ENCODE measurements at regions not wholly inside any gene's neighbourhood (a gene's known extent, or its start where the extent isn't known, plus 50 kb on each side); places are given as distances from the start of the nearest gene placed in this dataset.

GRCh38 chr13:22412452-22412851 is 741.6 kb downstream of the FGF9 start:
- TF ChIP-seq, protein P1, sequence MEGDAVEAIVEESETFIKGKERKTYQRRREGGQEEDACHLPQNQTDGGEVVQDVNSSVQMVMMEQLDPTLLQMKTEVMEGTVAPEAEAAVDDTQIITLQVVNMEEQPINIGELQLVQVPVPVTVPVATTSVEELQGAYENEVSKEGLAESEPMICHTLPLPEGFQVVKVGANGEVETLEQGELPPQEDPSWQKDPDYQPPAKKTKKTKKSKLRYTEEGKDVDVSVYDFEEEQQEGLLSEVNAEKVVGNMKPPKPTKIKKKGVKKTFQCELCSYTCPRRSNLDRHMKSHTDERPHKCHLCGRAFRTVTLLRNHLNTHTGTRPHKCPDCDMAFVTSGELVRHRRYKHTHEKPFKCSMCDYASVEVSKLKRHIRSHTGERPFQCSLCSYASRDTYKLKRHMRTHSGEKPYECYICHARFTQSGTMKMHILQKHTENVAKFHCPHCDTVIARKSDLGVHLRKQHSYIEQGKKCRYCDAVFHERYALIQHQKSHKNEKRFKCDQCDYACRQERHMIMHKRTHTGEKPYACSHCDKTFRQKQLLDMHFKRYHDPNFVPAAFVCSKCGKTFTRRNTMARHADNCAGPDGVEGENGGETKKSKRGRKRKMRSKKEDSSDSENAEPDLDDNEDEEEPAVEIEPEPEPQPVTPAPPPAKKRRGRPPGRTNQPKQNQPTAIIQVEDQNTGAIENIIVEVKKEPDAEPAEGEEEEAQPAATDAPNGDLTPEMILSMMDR (conservative IDR thresholded peaks at IDR 0.05 in 1 of 2, IDR thresholded peaks at IDR 0.05 in 1 of 2; ENCODE audit: extremely low read depth in 1 of 2, insufficient read depth in 1 of 2, low read depth in 1 of 2, low read length in 2 of 2), result no peak
- TF ChIP-seq EZH2 (IDR thresholded peaks at IDR 0.05; ENCODE audit: borderline replicate concordance, low read length), result no peak

Data from mammary epithelial cell (primary cell).